Cortex of kidney (tissue), 1 donor: ENCODE measurements at regions not wholly inside any gene's neighbourhood (a gene's known extent, or its start where the extent isn't known, plus 50 kb on each side); places are given as distances from the start of the nearest gene placed in this dataset.

Experiments used
- DNase-seq: peaks from one replicate; lab custom pipeline; 2025; lab: John Stamatoyannopoulos, UW

GRCh38 chr10:78623578-78624215 is 445.1 kb upstream of the ZMIZ1 start:
- DNase-seq: no peak

GRCh38 chr10:78624791-78625190 is 444.0 kb upstream of the ZMIZ1 start:
- DNase-seq: no peak

GRCh38 chr10:78626471-78626870 is 442.3 kb upstream of the ZMIZ1 start:
- no peak for DNase-seq

GRCh38 chr10:78627254-78627795 is 441.4 kb upstream of the ZMIZ1 start:
- DNase-seq: no peak

- DNase-seq: no peak
These were observed 439.8 kb upstream of the ZMIZ1 start for GRCh38 chr10:78628976-78629375.

- no peak for DNase-seq
These were observed 439.0 kb upstream of the ZMIZ1 start for GRCh38 chr10:78629773-78630172.

DNA sequence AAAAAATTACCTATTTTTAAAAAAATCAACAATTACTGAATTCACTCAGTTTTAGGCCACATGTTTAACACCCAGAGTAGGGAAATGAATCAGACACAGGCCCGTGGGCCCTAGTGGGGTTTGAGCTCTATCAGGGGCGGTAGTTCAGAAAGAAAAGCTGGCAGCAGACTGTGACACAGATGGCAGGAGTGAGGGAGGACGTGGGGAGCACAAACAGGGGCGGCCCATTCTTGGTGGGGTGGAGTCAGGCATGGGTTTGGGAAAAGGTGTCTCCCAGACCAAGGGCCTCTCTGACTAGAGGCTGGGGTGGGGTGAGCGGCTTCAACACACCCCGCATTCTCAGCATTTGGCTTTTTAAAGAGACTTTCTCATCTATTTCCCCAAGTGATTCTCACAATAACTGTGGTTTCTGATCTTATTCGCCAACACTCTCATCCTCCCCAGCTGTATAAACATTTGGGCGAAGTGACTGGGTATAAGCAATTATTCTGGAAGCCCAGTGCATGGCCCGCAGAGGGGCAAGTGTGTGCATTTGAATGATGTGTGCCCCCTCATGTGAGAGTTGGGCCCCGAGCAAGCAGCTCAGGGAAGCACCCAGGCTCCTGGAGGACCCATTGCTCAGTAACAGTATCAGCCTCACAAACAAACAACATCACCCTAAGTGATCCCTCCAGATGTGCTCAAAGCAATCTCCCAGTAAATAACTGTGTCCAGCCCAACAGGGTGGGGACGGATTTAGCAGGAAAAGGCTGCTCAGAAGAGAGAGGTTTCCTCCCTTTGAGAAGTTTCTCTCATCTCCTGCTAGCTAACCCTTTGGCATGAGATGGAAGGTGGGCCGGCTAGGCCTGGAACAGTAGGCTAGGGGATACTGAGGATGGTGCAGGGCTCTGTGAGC is 437.6 kb upstream of the ZMIZ1 start:
- DNase-seq: no peak

GRCh38 chr10:78634389-78634815 is 434.4 kb upstream of the ZMIZ1 start:
- DNase-seq: no peak

DNA sequence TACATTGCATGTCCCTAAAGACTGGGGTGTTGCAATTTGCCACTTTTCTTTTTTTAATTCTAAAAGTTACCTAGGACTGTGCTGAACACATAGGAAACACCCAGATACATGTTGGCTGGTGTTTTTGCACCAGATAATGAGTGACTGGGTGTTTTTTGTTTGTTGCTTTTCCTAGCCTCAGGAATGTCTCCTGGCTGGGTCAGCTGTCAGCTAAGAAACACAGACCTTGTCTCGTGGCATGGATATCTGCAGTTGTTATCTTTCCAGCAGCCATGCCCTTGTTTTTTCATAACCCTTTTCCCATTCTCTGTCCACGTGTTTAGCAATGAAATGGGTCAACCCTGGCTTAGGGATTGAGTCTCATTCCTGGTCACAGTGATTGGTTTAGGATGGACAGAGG is 433.9 kb upstream of the ZMIZ1 start:
- DNase-seq: no peak

- no peak for DNase-seq
These were observed 429.1 kb upstream of the ZMIZ1 start for GRCh38 chr10:78639629-78640028.

DNA sequence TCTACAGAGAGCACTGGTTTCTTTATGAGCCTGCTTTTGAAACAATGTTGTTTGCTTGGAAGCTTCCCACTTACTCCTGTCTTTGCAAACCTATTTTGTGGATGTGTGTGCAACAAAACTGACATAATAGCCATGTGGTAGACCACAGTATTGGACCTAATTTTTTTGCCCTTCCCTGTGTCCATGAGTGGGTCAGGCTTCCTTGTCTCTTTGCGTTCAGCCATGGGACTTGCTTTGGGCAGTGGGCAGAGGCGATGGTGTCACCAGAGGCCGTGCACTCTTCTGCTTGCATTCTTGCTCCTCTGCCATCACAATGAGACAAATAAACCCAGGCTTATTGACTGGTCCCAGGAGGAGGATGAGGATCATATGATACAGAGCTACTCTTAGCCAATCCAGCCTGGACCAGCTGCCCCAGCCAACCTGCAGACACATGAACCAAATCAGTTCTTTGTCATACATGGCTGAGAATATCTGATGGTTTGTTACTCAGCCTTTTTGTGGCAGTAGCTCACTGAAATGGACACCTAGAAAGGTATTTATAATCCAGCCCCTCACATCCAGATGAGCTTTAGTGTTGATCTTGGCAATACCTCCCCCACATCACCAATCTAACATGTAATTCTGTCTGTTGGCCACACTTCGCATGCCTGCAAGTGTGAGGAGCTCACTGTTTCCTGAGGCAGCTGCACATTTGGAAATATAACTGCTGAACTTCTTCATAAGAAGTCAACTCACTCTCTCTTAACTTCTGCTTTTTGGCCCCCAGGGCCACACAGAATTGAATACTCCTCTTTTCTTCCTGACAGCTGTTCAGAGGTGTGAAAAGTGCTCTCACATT is 427.8 kb upstream of the ZMIZ1 start:
- no peak for DNase-seq

- no peak for DNase-seq
These were observed 427.1 kb upstream of the ZMIZ1 start for GRCh38 chr10:78641693-78642092.

DNA sequence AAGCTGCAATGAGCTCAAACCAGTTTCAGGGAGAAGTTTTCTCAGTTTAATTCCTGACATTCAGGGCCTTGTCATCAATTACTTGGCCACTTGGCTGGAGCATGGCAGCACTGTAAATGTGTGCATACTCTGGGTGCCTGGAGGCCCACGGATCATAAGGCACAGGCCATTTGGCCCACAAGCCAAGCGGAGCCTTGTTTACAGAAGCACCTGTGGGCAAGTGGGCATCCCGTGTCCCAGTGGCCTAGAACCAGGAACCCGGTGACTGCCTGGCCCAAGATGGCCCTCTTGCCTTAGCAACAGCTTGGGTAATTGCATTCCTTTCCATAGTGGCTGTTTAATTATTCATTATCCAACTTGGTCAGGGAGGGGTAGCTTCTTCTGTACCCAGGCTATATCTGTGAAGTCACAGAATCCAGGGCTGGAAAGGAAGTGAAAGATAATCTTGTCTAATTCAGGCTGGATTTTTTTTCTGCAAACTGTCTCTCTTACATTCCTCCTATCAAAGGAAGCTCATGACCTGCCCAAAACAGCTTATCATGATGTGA is 426.4 kb upstream of the ZMIZ1 start:
- no peak for DNase-seq

GRCh38 chr10:78643513-78643912 is 425.3 kb upstream of the ZMIZ1 start:
- DNase-seq: no peak

DNA sequence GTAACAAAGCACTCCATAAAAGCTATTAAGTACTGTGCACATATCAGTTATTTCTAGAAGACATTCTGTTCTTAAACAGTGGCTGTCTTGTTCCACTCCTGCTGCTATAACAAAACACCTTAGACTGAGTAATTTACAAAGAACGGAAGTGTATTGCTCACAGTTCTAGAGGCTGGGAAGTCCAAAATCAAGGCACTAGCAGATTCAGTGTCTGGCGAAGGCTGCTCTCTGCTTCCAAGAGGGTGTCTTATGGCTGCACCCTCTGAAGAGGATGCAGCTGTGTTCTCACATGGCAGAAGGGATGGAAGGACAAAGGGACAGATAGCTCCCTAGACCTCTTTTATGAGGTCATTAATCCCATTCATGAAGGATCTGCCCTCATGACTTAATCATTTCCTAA is 424.2 kb upstream of the ZMIZ1 start:
- DNase-seq: no peak

GRCh38 chr10:78645169-78645686 is 423.5 kb upstream of the ZMIZ1 start:
- DNase-seq: no peak

DNA sequence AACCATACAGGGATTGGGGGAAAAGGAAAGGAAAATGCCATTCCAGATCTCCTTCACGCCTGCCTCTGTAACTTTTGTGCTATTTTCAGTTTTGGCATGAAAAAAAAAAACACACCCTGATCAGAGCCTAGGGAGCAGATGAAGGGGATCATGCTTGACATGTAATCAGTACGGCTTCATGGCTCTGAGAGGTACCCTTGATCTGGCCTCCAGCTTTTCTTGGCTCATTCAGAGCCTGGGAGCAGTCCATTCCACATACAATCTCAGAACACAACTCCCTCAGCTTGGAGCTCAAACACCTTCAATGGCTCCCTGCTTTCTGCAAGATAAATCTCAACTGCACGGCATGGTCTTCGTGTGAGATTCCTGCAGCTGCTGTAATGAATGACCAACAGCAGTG is 422.8 kb upstream of the ZMIZ1 start:
- DNase-seq: no peak

GRCh38 chr10:78648256-78648860 is 420.4 kb upstream of the ZMIZ1 start:
- DNase-seq: no peak

- no peak for DNase-seq
These were observed 419.3 kb upstream of the ZMIZ1 start for GRCh38 chr10:78649429-78649828.

DNA sequence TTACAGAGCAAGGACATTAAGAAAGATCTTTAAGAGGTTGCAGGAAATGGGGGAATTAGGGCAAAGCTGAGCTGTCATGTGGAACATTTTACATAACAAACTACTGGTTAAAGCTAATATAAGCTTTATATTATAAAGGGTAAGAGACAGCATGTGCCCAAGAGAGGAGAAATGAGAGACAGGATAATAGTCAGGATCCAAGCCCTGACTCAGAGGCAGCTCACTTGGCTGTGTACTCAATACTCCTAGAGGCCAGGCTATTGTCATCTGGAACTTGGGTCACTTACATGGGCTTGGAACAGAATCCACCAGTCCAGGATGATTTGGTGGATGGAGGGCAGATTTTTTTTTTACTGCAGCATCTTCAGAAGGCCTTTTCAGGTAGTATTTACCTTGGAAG is 418.6 kb upstream of the ZMIZ1 start:
- DNase-seq: no peak

GRCh38 chr10:78651287-78651686 is 417.5 kb upstream of the ZMIZ1 start:
- no peak for DNase-seq
